ENCODE measurements at regions not wholly inside any gene's neighbourhood (a gene's known extent, or its start where the extent isn't known, plus 50 kb on each side); places are given as distances from the start of the nearest gene placed in this dataset.

- Histone ChIP-seq H3K4me3 (no peak overlapping the region), H3K79me2 (ENCODE audit: low read depth) (no peaks in the 10 kb centered on the region), H2AFZ (no peak overlapping the region), H3K4me1 (replicated peaks; ENCODE audit: insufficient read depth) (no peaks in the 10 kb centered on the region), H3K4me2 (no peak overlapping the region), H3K36me3 (ENCODE audit: low read depth) (no peaks in the 10 kb centered on the region), H3K9me2 (ENCODE audit: insufficient read depth) (peaks cover 15% of the 10 kb centered on the region; the same call in 1 of the 2 replicates), H3K27me3 (ENCODE audit: insufficient read depth, low read depth) (no peaks in the 10 kb centered on the region), H3K9me3 (ENCODE audit: insufficient read depth, low read depth) (no peaks in the 10 kb centered on the region), H4K20me1 (ENCODE audit: insufficient read depth) (no peaks in the 10 kb centered on the region), H3F3A (ENCODE audit: insufficient read depth, low read depth) (no peaks in the 10 kb centered on the region), H3K27ac (no peak overlapping the region)
- ChIA-PET POLR2A (ENCODE audit: unreplicated experiment) (interaction anchor here (0.7 kb wide), 1 partner anchor 170 kb away, joined by 15 read pairs; no protein-coding TSS in a partner anchor), CTCF (interaction anchor here (0.7 kb wide), 1 partner anchor 1399 kb away, joined by 4 read pairs; no protein-coding TSS in a partner anchor)
- intact Hi-C loops (cut with micrococcal nuclease; ENCODE audit: unreplicated experiment): no loop called here
- no peak for DNase-seq
- BruUV-seq (replicated peaks): no TSS peak
- TF ChIP-seq CTCF (conservative IDR thresholded peaks at IDR 0.05) (no peak), EZH2 (IDR thresholded peaks at IDR 0.05; ENCODE audit: low read depth) (no peak)
These were observed 114.1 kb upstream of the BTG1 start for GRCh38 chr12:92259696-92260251.

GRCh38 chr12:92259291-92259690 lies 113.6 kb upstream of the BTG1 start:
- DNase-seq: no peak
- no peaks in the 10 kb centered on the region for H4K20me1 ChIP-seq (ENCODE audit: insufficient read depth)
- CTCF ChIA-PET: no interaction called here
- no peaks in the 10 kb centered on the region for H3K4me1 ChIP-seq (replicated peaks; ENCODE audit: insufficient read depth)
- intact Hi-C loops (cut with micrococcal nuclease; ENCODE audit: unreplicated experiment): no loop called here
- H3K36me3 ChIP-seq (ENCODE audit: low read depth): no peaks in the 10 kb centered on the region
- peaks cover 13% of the 10 kb centered on the region; the same call in 1 of the 2 replicates for H3K9me2 ChIP-seq (ENCODE audit: insufficient read depth)
- no peak overlapping the region for H3K4me2 ChIP-seq
- H3F3A ChIP-seq (ENCODE audit: insufficient read depth, low read depth): no peaks in the 10 kb centered on the region
- no TSS peak for BruUV-seq (replicated peaks)
- no peak for TF ChIP-seq EZH2 (IDR thresholded peaks at IDR 0.05; ENCODE audit: low read depth)
- TF ChIP-seq CTCF (conservative IDR thresholded peaks at IDR 0.05): no peak
- no peak overlapping the region for H3K27ac ChIP-seq
- H3K9me3 ChIP-seq (ENCODE audit: insufficient read depth, low read depth): no peaks in the 10 kb centered on the region
- H3K79me2 ChIP-seq (ENCODE audit: low read depth): no peaks in the 10 kb centered on the region
- no peak overlapping the region for H3K4me3 ChIP-seq
- H3K27me3 ChIP-seq (ENCODE audit: insufficient read depth, low read depth): no peaks in the 10 kb centered on the region
- POLR2A ChIA-PET (ENCODE audit: unreplicated experiment): interaction anchor here (0.7 kb wide), 1 partner anchor 171 kb away, joined by 15 read pairs; no protein-coding TSS in a partner anchor
- no peak overlapping the region for H2AFZ ChIP-seq

GRCh38 chr12:92257261-92257660 lies 111.6 kb upstream of the BTG1 start:
- Histone ChIP-seq H3K36me3 (ENCODE audit: low read depth) (no peaks in the 10 kb centered on the region), H3K4me2 (no peak overlapping the region), H3K79me2 (ENCODE audit: low read depth) (no peaks in the 10 kb centered on the region), H4K20me1 (ENCODE audit: insufficient read depth) (no peaks in the 10 kb centered on the region), H3K4me1 (replicated peaks; ENCODE audit: insufficient read depth) (no peaks in the 10 kb centered on the region), H2AFZ (no peak overlapping the region), H3K27me3 (ENCODE audit: insufficient read depth, low read depth) (no peaks in the 10 kb centered on the region), H3K9me2 (ENCODE audit: insufficient read depth) (0 out of 2 replicates have a peak, but pooled peaks cover 9% of the 10 kb centered on the region), H3F3A (ENCODE audit: insufficient read depth, low read depth) (no peaks in the 10 kb centered on the region), H3K4me3 (no peak overlapping the region), H3K27ac (no peak overlapping the region), H3K9me3 (ENCODE audit: insufficient read depth, low read depth) (no peaks in the 10 kb centered on the region)
- CTCF ChIA-PET: interaction anchor here (0.7 kb wide), 1 partner anchor 51 kb away, joined by 10 read pairs; no protein-coding TSS in a partner anchor
- intact Hi-C loops (cut with micrococcal nuclease; ENCODE audit: unreplicated experiment): no loop called here
- no peak for DNase-seq
- TF ChIP-seq EZH2 (IDR thresholded peaks at IDR 0.05; ENCODE audit: low read depth): no peak
- no peak for TF ChIP-seq CTCF (conservative IDR thresholded peaks at IDR 0.05)
- no TSS peak for BruUV-seq (replicated peaks)
- POLR2A ChIA-PET (ENCODE audit: unreplicated experiment): no interaction called here
